ENCODE measurements at regions not wholly inside any gene's neighbourhood (a gene's known extent, or its start where the extent isn't known, plus 50 kb on each side); places are given as distances from the start of the nearest gene placed in this dataset.
A peak's percentile ranks its signal among the peaks of the same experiment; 100 is the strongest.
"Not testable (repeated sequence)": the region's sequence is repeated elsewhere in the genome, so short reads cannot be mapped to it uniquely, and the experiment has no call there.

GRCh38 chr1:146409116-146409801 is 180.4 kb upstream of the NOTCH2NLA start:
- ATAC-seq: peak; percentile 71 to 78
- H3K4me3 Mint-ChIP-seq: not testable (repeated sequence)

GRCh38 chr1:146401281-146401825 is 172.5 kb upstream of the NOTCH2NLA start:
- H3K4me3 Mint-ChIP-seq: peak overlapping the region; percentile 42
- peaks cover 25% of the 10 kb centered on the region for H3K4me1 Mint-ChIP-seq (ENCODE audit: low read depth)
- not testable (repeated sequence) for DNase-seq; H3K27me3 Mint-ChIP-seq (ENCODE audit: low read depth); H3K36me3 Mint-ChIP-seq (ENCODE audit: insufficient read depth); H3K9me3 Mint-ChIP-seq
- ATAC-seq: peak; percentile 90 to 92

More at GRCh38 chr1:146409116-146409801, 180.4 kb upstream of the NOTCH2NLA start:
- peaks cover 10% of the 10 kb centered on the region for H3K4me1 Mint-ChIP-seq (ENCODE audit: low read depth)
- not testable (repeated sequence) for H3K27me3 Mint-ChIP-seq (ENCODE audit: low read depth); H3K36me3 Mint-ChIP-seq (ENCODE audit: insufficient read depth); DNase-seq; H3K9me3 Mint-ChIP-seq

GRCh38 chr1:146400173-146401121 is 171.6 kb upstream of the NOTCH2NLA start:
- H3K36me3 Mint-ChIP-seq (ENCODE audit: insufficient read depth); DNase-seq; H3K27me3 Mint-ChIP-seq (ENCODE audit: low read depth); H3K4me3 Mint-ChIP-seq; ATAC-seq; H3K9me3 Mint-ChIP-seq: not testable (repeated sequence)
- H3K4me1 Mint-ChIP-seq (ENCODE audit: low read depth): peaks cover 25% of the 10 kb centered on the region

- H3K36me3 Mint-ChIP-seq (ENCODE audit: insufficient read depth); H3K4me3 Mint-ChIP-seq; H3K27me3 Mint-ChIP-seq (ENCODE audit: low read depth); H3K9me3 Mint-ChIP-seq; DNase-seq: not testable (repeated sequence)
- H3K4me1 Mint-ChIP-seq (ENCODE audit: low read depth): peaks cover 25% of the 10 kb centered on the region
- ATAC-seq: peak in 1 of 2 donors; percentile 21
These were observed 170.4 kb upstream of the NOTCH2NLA start for GRCh38 chr1:146399225-146399624.

GRCh38 chr1:146396801-146397200 is 168.0 kb upstream of the NOTCH2NLA start:
- H3K27me3 Mint-ChIP-seq (ENCODE audit: low read depth); H3K4me3 Mint-ChIP-seq; ATAC-seq; H3K36me3 Mint-ChIP-seq (ENCODE audit: insufficient read depth); DNase-seq; H3K9me3 Mint-ChIP-seq: not testable (repeated sequence)
- peaks cover 23% of the 10 kb centered on the region for H3K4me1 Mint-ChIP-seq (ENCODE audit: low read depth)

GRCh38 chr1:146396242-146396641 is 167.4 kb upstream of the NOTCH2NLA start:
- not testable (repeated sequence) for H3K9me3 Mint-ChIP-seq; DNase-seq; ATAC-seq; H3K36me3 Mint-ChIP-seq (ENCODE audit: insufficient read depth); H3K27me3 Mint-ChIP-seq (ENCODE audit: low read depth); H3K4me3 Mint-ChIP-seq
- peaks cover 18% of the 10 kb centered on the region for H3K4me1 Mint-ChIP-seq (ENCODE audit: low read depth)

GRCh38 chr1:146393796-146394195 is 165.0 kb upstream of the NOTCH2NLA start:
- H3K4me3 Mint-ChIP-seq; H3K27me3 Mint-ChIP-seq (ENCODE audit: low read depth); H3K36me3 Mint-ChIP-seq (ENCODE audit: insufficient read depth); H3K4me1 Mint-ChIP-seq (ENCODE audit: low read depth); ATAC-seq; H3K9me3 Mint-ChIP-seq; DNase-seq: not testable (repeated sequence)

GRCh38 chr1:146393154-146393553 is 164.3 kb upstream of the NOTCH2NLA start:
- not testable (repeated sequence) for H3K27me3 Mint-ChIP-seq (ENCODE audit: low read depth); H3K36me3 Mint-ChIP-seq (ENCODE audit: insufficient read depth); H3K4me3 Mint-ChIP-seq; H3K4me1 Mint-ChIP-seq (ENCODE audit: low read depth); DNase-seq; ATAC-seq; H3K9me3 Mint-ChIP-seq

GRCh38 chr1:146389178-146389577 is 160.4 kb upstream of the NOTCH2NLA start:
- H3K4me1 Mint-ChIP-seq (ENCODE audit: low read depth); H3K9me3 Mint-ChIP-seq; H3K27me3 Mint-ChIP-seq (ENCODE audit: low read depth); H3K36me3 Mint-ChIP-seq (ENCODE audit: insufficient read depth); DNase-seq; ATAC-seq; H3K4me3 Mint-ChIP-seq: not testable (repeated sequence)

- H3K27me3 Mint-ChIP-seq (ENCODE audit: low read depth); H3K36me3 Mint-ChIP-seq (ENCODE audit: insufficient read depth); ATAC-seq; DNase-seq; H3K4me1 Mint-ChIP-seq (ENCODE audit: low read depth); H3K9me3 Mint-ChIP-seq: not testable (repeated sequence)
- H3K4me3 Mint-ChIP-seq: peak overlapping the region; percentile 85
These were observed 159.1 kb upstream of the NOTCH2NLA start for GRCh38 chr1:146387750-146388469.

GRCh38 chr1:146386851-146387749 is 158.3 kb upstream of the NOTCH2NLA start:
- H3K4me1 Mint-ChIP-seq (ENCODE audit: low read depth); DNase-seq; H3K36me3 Mint-ChIP-seq (ENCODE audit: insufficient read depth); H3K9me3 Mint-ChIP-seq; H3K27me3 Mint-ChIP-seq (ENCODE audit: low read depth): not testable (repeated sequence)
- H3K4me3 Mint-ChIP-seq: peak overlapping the region; percentile 85
- peak; percentile 82 to 85 for ATAC-seq

GRCh38 chr1:146381196-146381595 is 152.4 kb upstream of the NOTCH2NLA start:
- H3K4me3 Mint-ChIP-seq; H3K27me3 Mint-ChIP-seq (ENCODE audit: low read depth); DNase-seq; H3K36me3 Mint-ChIP-seq (ENCODE audit: insufficient read depth); H3K9me3 Mint-ChIP-seq; ATAC-seq; H3K4me1 Mint-ChIP-seq (ENCODE audit: low read depth): not testable (repeated sequence)

- H3K27me3 Mint-ChIP-seq (ENCODE audit: low read depth); H3K36me3 Mint-ChIP-seq (ENCODE audit: insufficient read depth): not testable (repeated sequence)
These were observed 148.1 kb upstream of the NOTCH2NLA start for GRCh38 chr1:146376708-146377496.

More at GRCh38 chr1:146376708-146377496, 148.1 kb upstream of the NOTCH2NLA start:
- H3K4me3 Mint-ChIP-seq: peak overlapping the region; percentile 71
- peak; percentile 55 for DNase-seq
- H3K9me3 Mint-ChIP-seq; H3K4me1 Mint-ChIP-seq (ENCODE audit: low read depth): not testable (repeated sequence)
- ATAC-seq: peak; percentile 90 to 93

Measured in activated T-cell treated with anti-CD3 and anti-CD28 coated beads, Interleukin-2, amount 50 U/mL, for 4 hours (primary cell).